Jurkat, Clone E6-1 (cell line): ENCODE measurements at regions not wholly inside any gene's neighbourhood (a gene's known extent, or its start where the extent isn't known, plus 50 kb on each side); places are given as distances from the start of the nearest gene placed in this dataset.

Source experiments
- DNase-seq: peaks from one replicate; pipeline ENCODE4 v3.0.0-alpha.2; 2011; ENCODE audit warnings: low read depth, low spot score
- H3K4me3 ChIP-seq: 2 replicates; pipeline ENCODE4 v1.5.1; 2011; ENCODE audit warnings: mild to moderate bottlenecking, low read length, control low read depth, moderate library complexity

DNA sequence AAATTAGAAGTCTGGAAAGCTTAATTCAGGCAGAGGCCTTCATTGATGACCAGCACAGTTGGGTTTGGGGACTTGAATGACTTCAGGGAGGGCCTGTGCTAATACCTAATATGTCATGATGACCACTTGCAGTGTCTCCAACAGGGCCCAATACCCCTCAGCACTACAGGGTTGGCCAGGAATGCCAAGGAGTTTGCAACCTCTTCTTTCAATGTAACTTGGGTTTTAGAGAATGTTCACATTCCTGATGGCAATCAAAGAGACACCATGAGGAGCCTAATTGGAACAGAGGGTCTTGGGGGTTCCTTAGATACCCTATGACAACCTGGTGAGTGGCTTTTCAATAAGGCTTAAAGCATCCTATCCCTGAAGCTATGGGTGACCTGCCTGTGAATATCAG is 52.4 kb upstream of the ST8SIA3 start:
- no peak overlapping the region for H3K4me3 ChIP-seq
- DNase-seq = no peak

GRCh38 chr18:57301573-57302559 is 50.5 kb upstream of the ST8SIA3 start:
- DNase-seq = no peak
- no peak overlapping the region for H3K4me3 ChIP-seq
